ENCODE measurements at regions not wholly inside any gene's neighbourhood (a gene's known extent, or its start where the extent isn't known, plus 50 kb on each side); places are given as distances from the start of the nearest gene placed in this dataset.
A peak's percentile ranks its signal among the peaks of the same experiment; 100 is the strongest.

- Histone ChIP-seq H3K36me3 (no peaks in the 10 kb centered on the region), H3F3A (ENCODE audit: low read depth) (peaks cover 35% of the 10 kb centered on the region), H3K27ac (no peak overlapping the region), H3K4me3 (no peak overlapping the region), H4K20me1 (ENCODE audit: low read depth) (no peaks in the 10 kb centered on the region), H3K4me1 (peaks cover 39% of the 10 kb centered on the region), H3K4me2 (no peak overlapping the region), H2AFZ (replicated peaks) (no peak overlapping the region), H3K27me3 (peaks cover 16% of the 10 kb centered on the region), H3K9me3 (ENCODE audit: low read depth) (no peaks in the 10 kb centered on the region), H3K79me2 (ENCODE audit: low read depth) (no peaks in the 10 kb centered on the region), H3K9ac (no peak overlapping the region)
- H3K4me3 Mint-ChIP-seq: no peak overlapping the region
- no peak overlapping the region for H3K27ac Mint-ChIP-seq
- H3K9me3 Mint-ChIP-seq: no peaks in the 10 kb centered on the region
- no peak for DNase-seq (ENCODE audit: low spot score)
- TF ChIP-seq CTCF (IDR thresholded peaks at IDR 0.05): no peak
- TF ChIP-seq EZH2 (IDR thresholded peaks at IDR 0.05): no peak
- no peak for TF ChIP-seq EZH2phosphoT487 (IDR thresholded peaks at IDR 0.05)
- no peaks in the 10 kb centered on the region for H3K36me3 Mint-ChIP-seq
- peaks cover 8% of the 10 kb centered on the region for H3K4me1 Mint-ChIP-seq
- H3K27me3 Mint-ChIP-seq (ENCODE audit: insufficient read depth, low read depth): peaks cover 10% of the 10 kb centered on the region
These were observed 84.1 kb upstream of the PRDM1 start for GRCh38 chr6:106002005-106002404.

GRCh38 chr6:106000935-106001334 lies 85.2 kb upstream of the PRDM1 start:
- H3K4me1 ChIP-seq: peaks cover 35% of the 10 kb centered on the region
- Mint-ChIP-seq H3K4me3 (no peak overlapping the region), H3K36me3 (no peaks in the 10 kb centered on the region), H3K27ac (no peak overlapping the region), H3K4me1 (peaks cover 8% of the 10 kb centered on the region), H3K9me3 (no peaks in the 10 kb centered on the region), H3K27me3 (ENCODE audit: insufficient read depth, low read depth) (peaks cover 15% of the 10 kb centered on the region)
- H4K20me1 ChIP-seq (ENCODE audit: low read depth): no peaks in the 10 kb centered on the region
- no peak overlapping the region for H3K4me3 ChIP-seq
- no peaks in the 10 kb centered on the region for H3K36me3 ChIP-seq
- no peak for DNase-seq (ENCODE audit: low spot score)
- no peak overlapping the region for H3K9ac ChIP-seq
- no peak overlapping the region for H2AFZ ChIP-seq (replicated peaks)
- H3K27me3 ChIP-seq: peaks cover 27% of the 10 kb centered on the region
- H3F3A ChIP-seq (ENCODE audit: low read depth): peaks cover 34% of the 10 kb centered on the region
- H3K4me2 ChIP-seq: no peak overlapping the region
- no peaks in the 10 kb centered on the region for H3K79me2 ChIP-seq (ENCODE audit: low read depth)
- H3K9me3 ChIP-seq (ENCODE audit: low read depth): no peaks in the 10 kb centered on the region
- no peak overlapping the region for H3K27ac ChIP-seq
- no peak for TF ChIP-seq CTCF (IDR thresholded peaks at IDR 0.05)
- no peak for TF ChIP-seq EZH2phosphoT487 (IDR thresholded peaks at IDR 0.05)
- TF ChIP-seq EZH2 (IDR thresholded peaks at IDR 0.05): no peak

GRCh38 chr6:105997482-105997881 lies 88.7 kb upstream of the PRDM1 start:
- H4K20me1 ChIP-seq (ENCODE audit: low read depth): no peaks in the 10 kb centered on the region
- Mint-ChIP-seq H3K4me1 (peaks cover 17% of the 10 kb centered on the region), H3K4me3 (no peak overlapping the region), H3K9me3 (no peaks in the 10 kb centered on the region), H3K27me3 (ENCODE audit: insufficient read depth, low read depth) (peaks cover 48% of the 10 kb centered on the region), H3K27ac (no peak overlapping the region), H3K36me3 (no peaks in the 10 kb centered on the region)
- TF ChIP-seq EZH2phosphoT487 (IDR thresholded peaks at IDR 0.05): no peak
- no peak for TF ChIP-seq EZH2 (IDR thresholded peaks at IDR 0.05)
- no peak overlapping the region for H3K9ac ChIP-seq
- H3F3A ChIP-seq (ENCODE audit: low read depth): peaks cover 24% of the 10 kb centered on the region
- DNase-seq (ENCODE audit: low spot score): no peak
- H3K79me2 ChIP-seq (ENCODE audit: low read depth): no peaks in the 10 kb centered on the region
- peaks cover 61% of the 10 kb centered on the region for H3K27me3 ChIP-seq
- H3K9me3 ChIP-seq (ENCODE audit: low read depth): no peaks in the 10 kb centered on the region
- H3K4me2 ChIP-seq: no peak overlapping the region
- peaks cover 24% of the 10 kb centered on the region for H3K4me1 ChIP-seq
- H3K27ac ChIP-seq: no peak overlapping the region
- H2AFZ ChIP-seq (replicated peaks): no peak overlapping the region
- H3K4me3 ChIP-seq: no peak overlapping the region
- no peaks in the 10 kb centered on the region for H3K36me3 ChIP-seq

GRCh38 chr6:105995391-105995865 lies 90.7 kb upstream of the PRDM1 start:
- Histone ChIP-seq H3K27me3 (peaks cover 81% of the 10 kb centered on the region), H2AFZ (replicated peaks) (peak overlapping the region; percentile 95), H3F3A (ENCODE audit: low read depth) (peaks cover 24% of the 10 kb centered on the region), H4K20me1 (ENCODE audit: low read depth) (no peaks in the 10 kb centered on the region), H3K4me1 (peaks cover 16% of the 10 kb centered on the region), H3K9me3 (ENCODE audit: low read depth) (no peaks in the 10 kb centered on the region), H3K9ac (no peak overlapping the region), H3K27ac (no peak overlapping the region), H3K79me2 (ENCODE audit: low read depth) (no peaks in the 10 kb centered on the region), H3K4me3 (peak overlapping the region; percentile 50), H3K4me2 (peak overlapping the region; percentile 81), H3K36me3 (no peaks in the 10 kb centered on the region)
- no peak for DNase-seq (ENCODE audit: low spot score)
- H3K9me3 Mint-ChIP-seq: no peaks in the 10 kb centered on the region
- TF ChIP-seq EZH2 (IDR thresholded peaks at IDR 0.05) (no peak), CTCF (IDR thresholded peaks at IDR 0.05) (no peak), EZH2phosphoT487 (IDR thresholded peaks at IDR 0.05) (no peak)
- H3K27me3 Mint-ChIP-seq (ENCODE audit: insufficient read depth, low read depth): peaks cover 66% of the 10 kb centered on the region
- peak overlapping the region; percentile 85 for H3K4me3 Mint-ChIP-seq
- H3K27ac Mint-ChIP-seq: no peak overlapping the region
- no peaks in the 10 kb centered on the region for H3K36me3 Mint-ChIP-seq
- peaks cover 20% of the 10 kb centered on the region for H3K4me1 Mint-ChIP-seq

Data from neural progenitor cell (in vitro differentiated cells).